Colon (tissue), 2 donors: ENCODE measurements at regions not wholly inside any gene's neighbourhood (a gene's known extent, or its start where the extent isn't known, plus 50 kb on each side); places are given as distances from the start of the nearest gene placed in this dataset.
"Not testable (repeated sequence)": the region's sequence is repeated elsewhere in the genome, so short reads cannot be mapped to it uniquely, and the experiment has no call there.

Experiments
- FAIRE-seq: peaks from 2 replicates; lab custom pipeline; 2012; peaks lifted over from hg19 to GRCh38; lab: Jason Lieb, UNC
- donor health status: control.
- donor health status: control.

GRCh38 chr19:37303591-37304171, 67.2 kb upstream of the ZNF527 start:
- no peak for FAIRE-seq

- no peak for FAIRE-seq
These were observed 66.6 kb upstream of the ZNF527 start for GRCh38 chr19:37304190-37304883.

GRCh38 chr19:37304884-37305255, 66.0 kb upstream of the ZNF527 start:
- FAIRE-seq = no peak

GRCh38 chr19:37306383-37306963, 64.4 kb upstream of the ZNF527 start:
- no peak for FAIRE-seq

- FAIRE-seq = no peak
These were observed 60.9 kb upstream of the ZNF527 start for GRCh38 chr19:37309834-37310575.

- FAIRE-seq = not testable (repeated sequence)
These were observed 58.2 kb upstream of the ZNF527 start for GRCh38 chr19:37312531-37313334.

GRCh38 chr19:37313335-37313627, 57.6 kb upstream of the ZNF527 start:
- no peak for FAIRE-seq

- FAIRE-seq = peak; percentile 87
These were observed 53.3 kb upstream of the ZNF527 start for GRCh38 chr19:37317403-37318209.

GRCh38 chr19:37320988-37321387, 49.9 kb upstream of the ZNF527 start:
- not testable (repeated sequence) for FAIRE-seq
